GM23338 (cell line): ENCODE measurements at regions not wholly inside any gene's neighbourhood (a gene's known extent, or its start where the extent isn't known, plus 50 kb on each side); places are given as distances from the start of the nearest gene placed in this dataset.

Experiments
- ATAC-seq: fragments of 200-7000 bp; cut with Tn5 transposase; 3 replicates; pipeline ENCODE4 v1.9.1; 2020
- DNase-seq: peaks from one replicate; pipeline ENCODE4 v3.0.0-alpha.2; 2015; ENCODE audit warnings: low spot score
- H2AFZ ChIP-seq: fragments of 200-600 bp; sonication (generic); 2 replicates; pipeline ENCODE4 v1.8.0; 2016; ENCODE audit warnings: antibody characterized with exemption, mild to moderate bottlenecking, moderate library complexity
- H3F3A ChIP-seq: fragments of 200-600 bp; sonication (generic); replicated peaks from 2 replicates; pipeline ENCODE4 v1.8.0; 2017; ENCODE audit warnings: antibody characterized with exemption, mixed run types, low read depth
- H3K27ac ChIP-seq: fragments of 200-600 bp; sonication (generic); 2 replicates; pipeline ENCODE4 v1.6.1; 2016; ENCODE audit warnings: low read depth
- H3K27me3 ChIP-seq: fragments of 200-600 bp; sonication (generic); 2 replicates; pipeline ENCODE4 v1.8.0; 2016; ENCODE audit warnings: mild to moderate bottlenecking, mixed run types, moderate library complexity; ENCODE audit not compliant: insufficient read depth
- H3K36me3 ChIP-seq: fragments of 200-600 bp; sonication (generic); 2 replicates; pipeline ENCODE4 v1.8.0; 2016; ENCODE audit warnings: mild to moderate bottlenecking; ENCODE audit not compliant: insufficient read depth
- H3K4me1 ChIP-seq: fragments of 200-600 bp; sonication (generic); 2 replicates; pipeline ENCODE4 v1.8.0; 2016; ENCODE audit warnings: mild to moderate bottlenecking, moderate library complexity; ENCODE audit not compliant: insufficient read depth
- H3K4me2 ChIP-seq: fragments of 200-600 bp; sonication (generic); 2 replicates; pipeline ENCODE4 v1.7.1; 2017; ENCODE audit warnings: mixed run types
- H3K4me3 ChIP-seq: fragments of 200-600 bp; sonication (generic); 2 replicates; pipeline ENCODE4 v1.6.1; 2016; ENCODE audit warnings: mixed run types
- H3K79me2 ChIP-seq: fragments of 200-600 bp; sonication (generic); replicated peaks from 2 replicates; pipeline ENCODE4 v1.8.0; 2017; ENCODE audit warnings: mild to moderate bottlenecking; ENCODE audit not compliant: insufficient read depth
- H3K9me2 ChIP-seq: fragments of 200-600 bp; sonication (generic); 2 replicates; pipeline ENCODE4 v1.8.0; 2017; ENCODE audit not compliant: insufficient read depth
- H4K20me1 ChIP-seq: fragments of 200-600 bp; sonication (generic); replicated peaks from 2 replicates; pipeline ENCODE4 v1.8.0; 2017; ENCODE audit warnings: mild to moderate bottlenecking; ENCODE audit not compliant: insufficient read depth
- H3K27ac Mint-ChIP-seq: 2 replicates; pipeline ENCODE4 v1.8.0; 2020; ENCODE audit warnings: inconsistent platforms, mild to moderate bottlenecking, moderate library complexity, mixed read lengths
- H3K27me3 Mint-ChIP-seq: 3 replicates; pipeline ENCODE4 v1.8.0; 2022; ENCODE audit warnings: low read depth, mild to moderate bottlenecking, moderate library complexity, mixed read lengths, inconsistent platforms; ENCODE audit not compliant: insufficient read depth, poor library complexity
- H3K36me3 Mint-ChIP-seq: 3 replicates; pipeline ENCODE4 v1.8.0; 2021; ENCODE audit warnings: low read depth, mild to moderate bottlenecking, inconsistent platforms, moderate library complexity, mixed read lengths
- H3K4me1 Mint-ChIP-seq: 3 replicates; pipeline ENCODE4 v1.8.0; 2020; ENCODE audit warnings: mild to moderate bottlenecking, inconsistent platforms, mixed read lengths
- H3K4me3 Mint-ChIP-seq: 3 replicates; pipeline ENCODE4 v1.8.0; 2021; ENCODE audit warnings: moderate library complexity, mild to moderate bottlenecking, inconsistent platforms, mixed read lengths
- H3K9me3 Mint-ChIP-seq: 3 replicates; pipeline ENCODE4 v1.8.0; 2020; ENCODE audit warnings: moderate library complexity, mild to moderate bottlenecking, inconsistent platforms, mixed read lengths
- EZH2 ChIP-seq: fragments of 200-600 bp; sonication (generic); IDR thresholded peaks from one replicate; pipeline ENCODE4 v1.8.0; 2017; ENCODE audit warnings: antibody characterized with exemption, mild to moderate bottlenecking, low read depth; ENCODE audit not compliant: unreplicated experiment
- NANOG ChIP-seq: IDR thresholded peaks from 2 replicates; pipeline ENCODE4 v1.6.1; 2016; ENCODE audit warnings: antibody characterized with exemption, borderline replicate concordance
- POLR2AphosphoS5 ChIP-seq: IDR thresholded peaks from 2 replicates; pipeline ENCODE4 v1.6.1; 2016; ENCODE audit warnings: antibody characterized with exemption, low read depth
- ZNF114 ChIP-seq: fragments of 250-450 bp; sonication (Bioruptor Pico); IDR thresholded peaks from 2 replicates; pipeline ENCODE4 v1.5.0; 2020; ENCODE audit warnings: mild to moderate bottlenecking, moderate library complexity
- TF ChIP-seq, protein P1 (sequence below): IDR thresholded peaks from one replicate; pipeline ENCODE4 v1.6.1; 2018; ENCODE audit warnings: antibody characterized with exemption; ENCODE audit not compliant: unreplicated experiment
- TF ChIP-seq, protein P2 (sequence below), 2 experiments: fragments of 200-600 bp in 1 of 2; sonication (generic) in 1 of 2; conservative IDR thresholded peaks; 2 replicates each; pipeline versions ENCODE4 v1.5.1 to v1.6.1; 2016 to 2017; ENCODE audit warnings: antibody characterized with exemption in 2 of 2, low read depth in 2 of 2, mild to moderate bottlenecking in 2 of 2, moderate library complexity in 1 of 2
- TF ChIP-seq, protein P3 (sequence below): fragments of 250-450 bp; sonication (Bioruptor Pico); IDR thresholded peaks from 2 replicates; pipeline ENCODE4 v1.5.0; 2020; ENCODE audit warnings: mild to moderate bottlenecking, moderate library complexity

DNA sequence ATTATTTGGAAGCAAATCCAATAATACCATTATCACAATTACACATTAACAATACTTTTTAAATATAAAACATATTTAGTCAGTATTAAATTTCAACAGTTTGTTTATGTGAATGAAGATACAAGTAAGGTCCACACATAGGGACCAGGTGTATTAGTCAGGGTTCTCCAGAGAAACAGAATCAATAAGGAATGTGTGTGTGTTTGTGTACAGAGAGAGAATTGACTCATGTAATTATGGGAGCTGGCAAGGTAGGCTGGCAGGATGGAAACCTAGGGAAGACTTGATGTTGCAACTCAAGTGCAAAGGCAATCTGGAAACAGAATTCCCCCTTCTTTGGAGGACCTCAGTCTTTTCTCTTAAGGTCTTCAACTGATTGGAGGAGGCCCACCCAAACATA lies 123.2 kb upstream of the OTX2 start (continued):
- TF ChIP-seq, protein P1, sequence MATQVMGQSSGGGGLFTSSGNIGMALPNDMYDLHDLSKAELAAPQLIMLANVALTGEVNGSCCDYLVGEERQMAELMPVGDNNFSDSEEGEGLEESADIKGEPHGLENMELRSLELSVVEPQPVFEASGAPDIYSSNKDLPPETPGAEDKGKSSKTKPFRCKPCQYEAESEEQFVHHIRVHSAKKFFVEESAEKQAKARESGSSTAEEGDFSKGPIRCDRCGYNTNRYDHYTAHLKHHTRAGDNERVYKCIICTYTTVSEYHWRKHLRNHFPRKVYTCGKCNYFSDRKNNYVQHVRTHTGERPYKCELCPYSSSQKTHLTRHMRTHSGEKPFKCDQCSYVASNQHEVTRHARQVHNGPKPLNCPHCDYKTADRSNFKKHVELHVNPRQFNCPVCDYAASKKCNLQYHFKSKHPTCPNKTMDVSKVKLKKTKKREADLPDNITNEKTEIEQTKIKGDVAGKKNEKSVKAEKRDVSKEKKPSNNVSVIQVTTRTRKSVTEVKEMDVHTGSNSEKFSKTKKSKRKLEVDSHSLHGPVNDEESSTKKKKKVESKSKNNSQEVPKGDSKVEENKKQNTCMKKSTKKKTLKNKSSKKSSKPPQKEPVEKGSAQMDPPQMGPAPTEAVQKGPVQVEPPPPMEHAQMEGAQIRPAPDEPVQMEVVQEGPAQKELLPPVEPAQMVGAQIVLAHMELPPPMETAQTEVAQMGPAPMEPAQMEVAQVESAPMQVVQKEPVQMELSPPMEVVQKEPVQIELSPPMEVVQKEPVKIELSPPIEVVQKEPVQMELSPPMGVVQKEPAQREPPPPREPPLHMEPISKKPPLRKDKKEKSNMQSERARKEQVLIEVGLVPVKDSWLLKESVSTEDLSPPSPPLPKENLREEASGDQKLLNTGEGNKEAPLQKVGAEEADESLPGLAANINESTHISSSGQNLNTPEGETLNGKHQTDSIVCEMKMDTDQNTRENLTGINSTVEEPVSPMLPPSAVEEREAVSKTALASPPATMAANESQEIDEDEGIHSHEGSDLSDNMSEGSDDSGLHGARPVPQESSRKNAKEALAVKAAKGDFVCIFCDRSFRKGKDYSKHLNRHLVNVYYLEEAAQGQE, result no peak
- no peak for TF ChIP-seq EZH2
- TF ChIP-seq, protein P2, sequence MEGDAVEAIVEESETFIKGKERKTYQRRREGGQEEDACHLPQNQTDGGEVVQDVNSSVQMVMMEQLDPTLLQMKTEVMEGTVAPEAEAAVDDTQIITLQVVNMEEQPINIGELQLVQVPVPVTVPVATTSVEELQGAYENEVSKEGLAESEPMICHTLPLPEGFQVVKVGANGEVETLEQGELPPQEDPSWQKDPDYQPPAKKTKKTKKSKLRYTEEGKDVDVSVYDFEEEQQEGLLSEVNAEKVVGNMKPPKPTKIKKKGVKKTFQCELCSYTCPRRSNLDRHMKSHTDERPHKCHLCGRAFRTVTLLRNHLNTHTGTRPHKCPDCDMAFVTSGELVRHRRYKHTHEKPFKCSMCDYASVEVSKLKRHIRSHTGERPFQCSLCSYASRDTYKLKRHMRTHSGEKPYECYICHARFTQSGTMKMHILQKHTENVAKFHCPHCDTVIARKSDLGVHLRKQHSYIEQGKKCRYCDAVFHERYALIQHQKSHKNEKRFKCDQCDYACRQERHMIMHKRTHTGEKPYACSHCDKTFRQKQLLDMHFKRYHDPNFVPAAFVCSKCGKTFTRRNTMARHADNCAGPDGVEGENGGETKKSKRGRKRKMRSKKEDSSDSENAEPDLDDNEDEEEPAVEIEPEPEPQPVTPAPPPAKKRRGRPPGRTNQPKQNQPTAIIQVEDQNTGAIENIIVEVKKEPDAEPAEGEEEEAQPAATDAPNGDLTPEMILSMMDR (conservative IDR thresholded peaks at IDR 0.05; ENCODE audit: low read depth in 2 of 2), result no peak

DNA sequence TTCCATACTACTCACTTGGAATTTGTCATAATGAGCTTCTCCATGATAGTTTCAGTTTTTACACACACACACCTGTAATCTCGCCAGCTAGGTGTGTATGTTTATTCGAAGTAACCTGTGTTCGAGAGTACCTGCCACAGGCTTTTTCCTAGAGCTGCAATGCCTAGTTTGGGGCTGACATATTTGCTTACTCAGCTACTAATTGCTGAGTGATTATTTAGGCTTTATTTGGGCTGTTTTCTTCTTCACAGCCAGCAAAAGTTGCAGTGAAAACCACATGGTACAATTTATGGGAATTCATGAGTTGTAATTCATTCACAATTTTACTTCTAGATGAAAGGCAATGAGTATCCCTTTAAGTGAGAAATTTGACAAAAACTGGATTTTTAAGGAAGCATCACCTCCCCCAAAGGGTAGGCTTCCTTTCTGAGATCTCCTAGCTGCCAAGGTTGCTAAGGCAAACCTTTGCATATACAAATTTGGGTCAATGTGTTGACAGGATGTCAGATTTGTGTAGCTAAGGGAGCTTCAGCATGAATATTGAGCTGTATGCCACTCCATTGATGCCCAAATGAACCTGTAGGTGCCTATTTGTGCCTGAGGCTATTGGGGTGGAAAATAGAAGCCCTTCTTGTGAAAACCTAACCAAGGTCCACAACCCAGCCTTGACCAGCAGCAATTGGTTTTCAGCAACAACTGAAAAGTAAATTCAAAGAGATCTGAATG lies 108.7 kb upstream of the OTX2 start:
- Mint-ChIP-seq H3K4me3 (peak overlapping the region; percentile 27; the same call in 2 of the 3 replicates), H3K36me3 (peaks cover 43% of the 10 kb centered on the region), H3K27ac (peak overlapping the region; percentile 25), H3K9me3 (peaks cover 36% of the 10 kb centered on the region), H3K27me3 (peaks cover 8% of the 10 kb centered on the region), H3K4me1 (peaks cover 20% of the 10 kb centered on the region)
- Histone ChIP-seq H3K27ac (no peak overlapping the region), H3K4me1 (peaks cover 23% of the 10 kb centered on the region), H3K36me3 (no peaks in the 10 kb centered on the region), H2AFZ (no peak overlapping the region), H4K20me1 (no peaks in the 10 kb centered on the region), H3K4me2 (peak overlapping the region; percentile 50), H3K27me3 (peaks cover 17% of the 10 kb centered on the region; the same call in 1 of the 2 replicates), H3K9me2 (no peaks in the 10 kb centered on the region), H3K4me3 (peak overlapping the region; percentile 24), H3K79me2 (no peaks in the 10 kb centered on the region), H3F3A (no peaks in the 10 kb centered on the region)
- TF ChIP-seq, protein P3, sequence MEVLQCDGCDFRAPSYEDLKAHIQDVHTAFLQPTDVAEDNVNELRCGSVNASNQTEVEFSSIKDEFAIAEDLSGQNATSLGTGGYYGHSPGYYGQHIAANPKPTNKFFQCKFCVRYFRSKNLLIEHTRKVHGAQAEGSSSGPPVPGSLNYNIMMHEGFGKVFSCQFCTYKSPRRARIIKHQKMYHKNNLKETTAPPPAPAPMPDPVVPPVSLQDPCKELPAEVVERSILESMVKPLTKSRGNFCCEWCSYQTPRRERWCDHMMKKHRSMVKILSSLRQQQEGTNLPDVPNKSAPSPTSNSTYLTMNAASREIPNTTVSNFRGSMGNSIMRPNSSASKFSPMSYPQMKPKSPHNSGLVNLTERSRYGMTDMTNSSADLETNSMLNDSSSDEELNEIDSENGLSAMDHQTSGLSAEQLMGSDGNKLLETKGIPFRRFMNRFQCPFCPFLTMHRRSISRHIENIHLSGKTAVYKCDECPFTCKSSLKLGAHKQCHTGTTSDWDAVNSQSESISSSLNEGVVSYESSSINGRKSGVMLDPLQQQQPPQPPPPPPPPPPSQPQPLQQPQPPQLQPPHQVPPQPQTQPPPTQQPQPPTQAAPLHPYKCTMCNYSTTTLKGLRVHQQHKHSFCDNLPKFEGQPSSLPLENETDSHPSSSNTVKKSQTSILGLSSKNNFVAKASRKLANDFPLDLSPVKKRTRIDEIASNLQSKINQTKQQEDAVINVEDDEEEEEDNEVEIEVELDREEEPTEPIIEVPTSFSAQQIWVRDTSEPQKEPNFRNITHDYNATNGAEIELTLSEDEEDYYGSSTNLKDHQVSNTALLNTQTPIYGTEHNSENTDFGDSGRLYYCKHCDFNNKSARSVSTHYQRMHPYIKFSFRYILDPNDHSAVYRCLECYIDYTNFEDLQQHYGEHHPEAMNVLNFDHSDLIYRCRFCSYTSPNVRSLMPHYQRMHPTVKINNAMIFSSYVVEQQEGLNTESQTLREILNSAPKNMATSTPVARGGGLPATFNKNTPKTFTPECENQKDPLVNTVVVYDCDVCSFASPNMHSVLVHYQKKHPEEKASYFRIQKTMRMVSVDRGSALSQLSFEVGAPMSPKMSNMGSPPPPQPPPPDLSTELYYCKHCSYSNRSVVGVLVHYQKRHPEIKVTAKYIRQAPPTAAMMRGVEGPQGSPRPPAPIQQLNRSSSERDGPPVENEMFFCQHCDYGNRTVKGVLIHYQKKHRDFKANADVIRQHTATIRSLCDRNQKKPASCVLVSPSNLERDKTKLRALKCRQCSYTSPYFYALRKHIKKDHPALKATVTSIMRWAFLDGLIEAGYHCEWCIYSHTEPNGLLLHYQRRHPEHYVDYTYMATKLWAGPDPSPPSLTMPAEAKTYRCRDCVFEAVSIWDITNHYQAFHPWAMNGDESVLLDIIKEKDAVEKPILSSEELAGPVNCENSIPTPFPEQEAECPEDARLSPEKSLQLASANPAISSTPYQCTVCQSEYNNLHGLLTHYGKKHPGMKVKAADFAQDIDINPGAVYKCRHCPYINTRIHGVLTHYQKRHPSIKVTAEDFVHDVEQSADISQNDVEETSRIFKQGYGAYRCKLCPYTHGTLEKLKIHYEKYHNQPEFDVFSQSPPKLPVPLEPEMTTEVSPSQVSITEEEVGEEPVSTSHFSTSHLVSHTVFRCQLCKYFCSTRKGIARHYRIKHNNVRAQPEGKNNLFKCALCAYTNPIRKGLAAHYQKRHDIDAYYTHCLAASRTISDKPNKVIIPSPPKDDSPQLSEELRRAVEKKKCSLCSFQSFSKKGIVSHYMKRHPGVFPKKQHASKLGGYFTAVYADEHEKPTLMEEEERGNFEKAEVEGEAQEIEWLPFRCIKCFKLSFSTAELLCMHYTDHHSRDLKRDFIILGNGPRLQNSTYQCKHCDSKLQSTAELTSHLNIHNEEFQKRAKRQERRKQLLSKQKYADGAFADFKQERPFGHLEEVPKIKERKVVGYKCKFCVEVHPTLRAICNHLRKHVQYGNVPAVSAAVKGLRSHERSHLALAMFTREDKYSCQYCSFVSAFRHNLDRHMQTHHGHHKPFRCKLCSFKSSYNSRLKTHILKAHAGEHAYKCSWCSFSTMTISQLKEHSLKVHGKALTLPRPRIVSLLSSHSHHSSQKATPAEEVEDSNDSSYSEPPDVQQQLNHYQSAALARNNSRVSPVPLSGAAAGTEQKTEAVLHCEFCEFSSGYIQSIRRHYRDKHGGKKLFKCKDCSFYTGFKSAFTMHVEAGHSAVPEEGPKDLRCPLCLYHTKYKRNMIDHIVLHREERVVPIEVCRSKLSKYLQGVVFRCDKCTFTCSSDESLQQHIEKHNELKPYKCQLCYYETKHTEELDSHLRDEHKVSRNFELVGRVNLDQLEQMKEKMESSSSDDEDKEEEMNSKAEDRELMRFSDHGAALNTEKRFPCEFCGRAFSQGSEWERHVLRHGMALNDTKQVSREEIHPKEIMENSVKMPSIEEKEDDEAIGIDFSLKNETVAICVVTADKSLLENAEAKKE (CRISPR knock-in tag), result peak; percentile 96
- TF ChIP-seq POLR2AphosphoS5, result peak; percentile 59; the same call in 1 of the 2 replicates
- TF ChIP-seq ZNF114 (CRISPR knock-in tag), result no peak
- peak; percentile 91 for TF ChIP-seq NANOG
- ATAC-seq (peak; percentile 97), DNase-seq (peak; percentile 74)
